ENCODE measurements at regions not wholly inside any gene's neighbourhood (a gene's known extent, or its start where the extent isn't known, plus 50 kb on each side); places are given as distances from the start of the nearest gene placed in this dataset.

- Histone ChIP-seq H3K14ac (ENCODE audit: insufficient read depth, low read length) (no peak overlapping the region), H3K9me3 (ENCODE audit: control insufficient read depth, low read depth, low read length) (no peaks in the 10 kb centered on the region), H3K79me1 (ENCODE audit: insufficient read depth, low read depth, low read length, poor library complexity, severe bottlenecking) (no peaks in the 10 kb centered on the region), H2BK12ac (ENCODE audit: insufficient read length, low read depth, low read length) (no peak overlapping the region), H3K4ac (ENCODE audit: low read depth, low read length) (no peak overlapping the region), H3K4me1 (ENCODE audit: insufficient read depth, low read length) (peaks cover 4% of the 10 kb centered on the region; the same call in 1 of the 2 replicates), H2BK15ac (ENCODE audit: low read depth, low read length) (no peak overlapping the region), H4K8ac (replicated peaks; ENCODE audit: insufficient read length, low read depth, low read length) (no peak overlapping the region), H4K20me1 (ENCODE audit: control insufficient read depth, insufficient read depth, insufficient read length) (no peaks in the 10 kb centered on the region), H3K9ac (ENCODE audit: extremely low read depth, insufficient read length, low read length) (no peak overlapping the region), H2BK20ac (ENCODE audit: low read depth, low read length, poor library complexity, severe bottlenecking) (no peak overlapping the region), H3K4me2 (ENCODE audit: insufficient read depth, insufficient read length, low read length) (no peak overlapping the region), H4K5ac (ENCODE audit: insufficient read length, low read depth, low read length) (no peak overlapping the region), H3K79me2 (ENCODE audit: insufficient read depth, low read length) (no peaks in the 10 kb centered on the region), H3K27me3 (ENCODE audit: insufficient read depth, low read length) (no peaks in the 10 kb centered on the region), H3K27ac (ENCODE audit: insufficient read length, low read depth, low read length) (no peak overlapping the region), H2BK120ac (ENCODE audit: low read depth, low read length, poor library complexity, severe bottlenecking) (no peak overlapping the region), H4K91ac (ENCODE audit: insufficient read length, low read depth, low read length) (no peak overlapping the region), H3K56ac (ENCODE audit: insufficient read length, low read depth, low read length) (no peak overlapping the region), H3K18ac (ENCODE audit: insufficient read length, low read depth, low read length) (no peak overlapping the region), H3K23ac (ENCODE audit: insufficient read length, low read depth, low read length) (no peak overlapping the region), H2BK5ac (ENCODE audit: insufficient read length, low read length) (no peak overlapping the region), H2AK5ac (ENCODE audit: insufficient read length, low read length) (no peak overlapping the region), H3K23me2 (ENCODE audit: insufficient read length, low read depth, low read length, poor library complexity, severe bottlenecking) (no peaks in the 10 kb centered on the region), H2AFZ (ENCODE audit: low read length) (no peak overlapping the region), H3T11ph (ENCODE audit: low read length) (no peak overlapping the region)
- Mint-ChIP-seq H3K9me3 (no peaks in the 10 kb centered on the region), H3K27me3 (ENCODE audit: low read depth) (no peaks in the 10 kb centered on the region; the same call in 1 of the 2 replicates), H3K4me1 (peaks cover 10 to 21% of the 10 kb centered on the region in 2 experiments), H3K36me3 (ENCODE audit: insufficient read depth in 1 of 3, low read depth in 3 of 3) (no peaks in the 10 kb centered on the region; a peak in 1 of 7 replicates), H3K4me3 (no peak overlapping the region), H3K27ac (no peak overlapping the region)
- DNase-seq: no peak
- no CpG with 5 or more reads among the region's 2 CpGs for WGBS (ENCODE audit: extremely low coverage, insufficient read length, low lambda C conversion rate)
- TF ChIP-seq CTCF (conservative IDR thresholded peaks at IDR 0.05): no peak
These were observed 137.1 kb upstream of the SYT6 start for GRCh38 chr1:114290776-114291175.
